Fibroblast of skin of left quadriceps (primary cell): ENCODE measurements at regions not wholly inside any gene's neighbourhood (a gene's known extent, or its start where the extent isn't known, plus 50 kb on each side); places are given as distances from the start of the nearest gene placed in this dataset.
"Not testable (repeated sequence)": the region's sequence is repeated elsewhere in the genome, so short reads cannot be mapped to it uniquely, and the experiment has no call there.

Source experiments
- DNase-seq, 2 experiments: peaks; one replicate each; pipeline ENCODE4 v3.0.0-alpha.2; 2013; ENCODE audit warnings: low read depth in 2 of 2

DNA sequence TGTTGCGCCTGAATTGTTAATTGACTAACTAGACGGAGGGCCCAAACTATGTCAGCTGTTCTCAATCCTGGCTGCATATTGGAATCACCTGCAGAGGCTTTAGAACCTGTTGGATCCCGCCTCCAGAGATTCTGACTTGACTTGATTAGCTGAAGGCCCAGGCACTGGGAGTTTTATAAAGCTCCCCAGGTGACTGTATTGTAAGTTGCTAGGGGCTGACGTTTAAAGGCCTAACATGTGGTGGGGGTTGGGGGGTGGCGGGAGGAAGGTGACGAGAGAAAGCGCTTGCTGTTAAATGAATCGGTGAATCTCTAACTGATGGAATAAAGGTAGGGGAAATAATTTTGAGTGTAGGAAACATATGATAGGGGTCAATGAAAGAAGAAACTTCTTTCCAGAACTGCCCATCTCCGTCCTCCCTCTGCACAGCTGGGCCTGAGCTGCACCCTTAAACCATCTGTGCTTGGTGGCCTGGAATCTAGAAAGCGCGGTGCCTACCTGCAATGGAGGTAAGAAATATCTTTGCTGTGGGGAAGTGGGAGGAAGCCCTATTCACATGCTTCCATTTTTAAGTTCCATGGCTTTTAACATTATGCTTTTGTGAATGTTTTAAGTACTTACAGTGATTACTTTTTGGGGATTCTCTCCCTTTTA is 225.0 kb upstream of the FAM3C start:
- no peak for DNase-seq

DNA sequence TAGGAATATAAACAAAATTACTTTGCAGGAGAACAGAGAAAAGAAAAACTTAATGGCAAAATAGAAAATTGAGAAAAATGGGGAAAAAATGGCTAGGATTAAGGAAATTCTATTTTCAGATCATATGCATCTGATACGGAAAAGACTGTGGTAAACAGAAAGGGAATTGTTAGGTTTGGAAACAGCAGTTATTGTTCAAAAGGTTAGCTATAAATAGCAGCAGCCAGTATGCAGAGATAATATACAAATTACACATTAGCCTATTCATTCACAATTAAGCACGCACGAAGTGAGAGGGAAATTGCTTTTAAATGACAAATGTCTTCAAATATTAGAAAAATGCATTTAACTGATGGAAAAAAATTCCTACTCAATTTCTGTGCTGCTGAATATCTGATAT is 224.1 kb upstream of the FAM3C start:
- DNase-seq: no peak

DNA sequence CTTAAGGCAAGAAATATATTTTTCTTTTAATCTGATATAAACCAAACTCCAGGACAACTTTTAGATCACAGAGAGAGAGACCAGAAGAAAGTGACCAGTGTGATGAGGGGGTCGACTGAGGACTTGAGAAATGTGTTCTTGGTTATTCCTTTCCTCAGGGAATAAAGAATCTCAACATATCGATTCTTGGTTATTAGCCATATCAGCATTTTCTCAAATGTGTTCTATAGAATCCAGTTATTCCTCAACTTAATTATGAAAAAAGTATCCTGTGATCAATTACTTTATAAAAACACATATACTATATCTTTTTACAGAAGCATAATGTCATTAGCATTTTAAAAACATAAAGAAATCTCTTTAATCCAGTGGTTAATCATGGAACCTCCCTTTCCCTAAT is 222.1 kb upstream of the FAM3C start:
- DNase-seq: no peak

DNA sequence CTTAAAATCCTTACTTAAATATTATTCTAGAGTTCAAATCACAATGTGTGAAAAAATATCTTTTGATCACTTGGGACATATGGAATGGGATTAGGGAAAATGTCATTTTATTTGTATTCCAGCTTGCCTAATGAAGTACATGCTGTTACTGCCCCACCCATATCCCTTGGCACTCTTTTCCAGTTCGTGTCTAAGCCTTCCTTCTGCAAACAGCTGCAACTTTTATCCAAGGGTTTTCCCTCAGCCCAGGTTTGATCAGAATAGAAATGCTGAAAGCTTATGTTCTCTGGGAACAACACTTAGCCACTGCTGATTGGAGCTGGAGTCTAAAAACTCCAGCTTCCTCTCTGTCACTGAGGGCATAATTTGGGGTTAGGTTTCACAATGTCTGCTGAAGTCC is 214.1 kb upstream of the FAM3C start:
- DNase-seq: no peak

DNA sequence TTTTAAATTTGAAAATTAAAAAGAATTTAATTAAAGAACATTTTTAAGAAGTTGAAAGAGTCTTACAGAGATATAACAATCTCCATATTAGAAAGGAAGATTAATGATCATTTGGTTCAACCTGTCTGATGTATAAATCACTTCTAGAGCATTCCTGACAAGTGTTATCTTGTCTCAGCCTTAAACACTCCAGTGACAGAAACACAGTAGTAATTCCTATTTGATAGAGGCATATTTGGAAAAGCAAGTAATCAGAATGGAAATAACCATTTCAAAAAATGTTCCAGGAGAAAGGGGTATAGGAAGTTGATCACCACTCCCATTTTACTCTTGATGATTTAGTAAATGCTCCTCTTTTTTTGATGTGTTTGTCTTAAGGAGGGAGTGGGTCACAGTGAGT is 213.1 kb upstream of the FAM3C start:
- DNase-seq: no peak

DNA sequence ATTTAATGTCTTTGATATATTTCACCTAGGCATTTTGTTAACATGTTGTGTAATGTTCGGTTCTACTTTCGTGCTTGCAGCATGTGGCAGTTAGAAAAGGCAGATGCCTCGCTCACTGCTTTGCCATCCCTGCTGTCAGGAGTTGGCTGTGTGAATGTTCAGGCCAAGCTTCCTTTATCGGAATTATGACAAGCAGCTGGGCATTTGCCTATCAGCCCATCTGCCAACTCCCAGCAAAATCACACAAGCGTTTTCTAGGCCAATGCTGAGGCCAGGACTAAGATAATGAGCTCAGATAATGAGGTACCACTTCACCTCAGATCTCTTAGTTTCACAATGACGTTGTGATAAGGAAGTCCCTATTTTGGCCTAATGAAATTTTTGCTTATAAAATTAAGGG is 212.7 kb upstream of the FAM3C start:
- no peak for DNase-seq

DNA sequence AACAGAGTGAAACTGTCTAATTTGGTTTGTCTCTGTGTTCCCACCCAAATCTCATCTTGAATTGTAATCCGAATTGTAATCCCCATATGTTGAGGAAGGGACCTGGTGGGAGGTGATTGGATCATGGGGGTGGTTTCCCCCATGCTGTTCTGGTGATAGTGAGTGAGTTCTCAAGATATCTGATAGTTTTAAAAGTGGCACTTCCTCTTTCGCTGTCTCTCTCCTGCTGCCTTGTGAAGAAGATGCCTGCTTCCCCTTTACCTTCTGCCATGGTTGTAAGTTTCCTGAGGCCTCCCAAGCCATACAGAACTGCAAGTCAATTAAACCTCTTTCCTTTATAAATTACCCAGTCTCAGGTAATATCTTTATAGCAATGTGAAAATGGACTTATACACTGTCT is 212.1 kb upstream of the FAM3C start:
- DNase-seq: not testable (repeated sequence)

DNA sequence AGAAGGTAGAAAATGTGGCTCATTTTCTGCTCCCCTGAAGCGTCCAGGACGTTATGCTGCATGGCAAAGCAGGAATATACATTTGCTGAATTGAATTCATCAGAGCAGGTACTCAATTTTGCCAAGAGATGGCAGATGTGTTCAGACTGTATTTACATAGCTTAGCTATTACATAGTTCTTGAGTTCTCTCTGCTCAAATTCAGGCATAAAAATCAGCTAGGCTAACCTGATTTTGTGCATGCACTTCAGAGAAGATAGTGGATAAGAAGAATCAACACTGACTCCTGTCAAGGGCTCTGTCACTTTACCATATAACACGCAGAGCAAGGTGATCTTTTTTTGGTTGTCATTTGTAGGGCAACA is 209.2 kb upstream of the FAM3C start:
- no peak for DNase-seq

DNA sequence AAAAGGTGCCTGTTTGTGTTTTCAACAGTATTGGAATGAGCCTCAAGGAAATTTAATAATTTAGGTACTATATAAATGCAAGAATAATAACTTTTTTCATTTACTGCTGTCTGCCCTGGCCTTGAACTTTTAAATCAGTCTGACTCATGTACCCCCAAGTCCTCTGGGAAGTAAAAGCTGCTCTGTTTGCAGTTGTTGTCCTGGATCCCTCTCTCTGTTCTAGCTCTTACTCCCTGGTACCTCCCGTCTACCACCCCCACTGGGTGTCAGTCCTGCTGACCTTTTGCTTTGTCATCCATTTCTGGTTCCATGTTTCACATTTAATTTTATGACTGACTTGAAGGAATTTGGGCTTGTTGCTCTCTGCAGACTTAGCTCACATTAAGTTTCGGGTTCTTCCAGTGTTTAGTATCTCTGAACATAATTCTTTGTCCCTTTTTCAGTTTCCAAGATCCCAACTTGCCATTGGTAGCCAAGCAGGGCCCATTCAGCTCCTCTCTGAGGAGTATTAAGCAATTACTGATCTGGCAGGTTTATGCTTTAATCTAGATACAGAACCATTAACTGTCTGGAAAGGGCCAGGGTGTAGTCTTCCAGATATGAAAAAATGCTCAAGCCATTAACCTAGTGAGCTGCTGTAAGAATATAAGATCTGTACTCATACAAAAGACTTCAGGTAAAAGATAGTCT is 208.7 kb upstream of the FAM3C start:
- no peak for DNase-seq

DNA sequence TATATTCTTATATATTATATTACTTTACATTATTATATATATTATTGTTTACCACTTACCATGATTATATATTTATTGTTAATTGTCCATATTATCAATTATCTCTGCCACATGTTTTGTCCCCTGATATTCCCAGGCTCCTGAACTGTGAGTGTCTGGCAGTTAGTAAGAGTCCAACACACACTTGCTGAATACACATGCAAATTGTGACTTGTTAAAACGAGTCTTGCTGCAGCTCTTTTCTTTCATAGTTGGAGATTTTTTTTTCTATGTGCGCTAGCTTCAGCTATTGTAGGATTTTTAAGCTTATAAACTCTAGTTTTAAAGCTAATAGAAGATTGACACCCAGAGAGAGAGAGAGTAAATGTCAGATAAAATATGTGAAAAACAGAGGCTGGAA is 207.8 kb upstream of the FAM3C start:
- DNase-seq: no peak

DNA sequence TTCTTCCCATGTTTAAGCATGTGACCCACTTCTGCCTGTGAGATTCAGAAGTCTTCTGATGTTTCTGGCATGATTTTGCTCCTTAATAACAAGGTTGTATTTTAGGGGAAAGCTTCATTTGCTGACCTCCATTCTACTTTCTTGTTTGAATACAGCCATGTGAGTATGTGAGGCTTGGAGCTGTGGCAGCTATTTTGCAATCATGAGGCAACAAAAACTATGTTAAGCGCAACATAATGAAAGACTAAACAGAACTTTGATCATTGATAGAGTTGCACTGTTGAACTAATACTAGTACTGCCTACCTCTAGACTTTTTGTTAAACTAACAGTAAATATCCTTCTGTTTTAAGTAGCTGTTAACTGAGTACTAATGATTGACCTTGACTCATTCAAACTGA is 203.8 kb upstream of the FAM3C start:
- no peak for DNase-seq

DNA sequence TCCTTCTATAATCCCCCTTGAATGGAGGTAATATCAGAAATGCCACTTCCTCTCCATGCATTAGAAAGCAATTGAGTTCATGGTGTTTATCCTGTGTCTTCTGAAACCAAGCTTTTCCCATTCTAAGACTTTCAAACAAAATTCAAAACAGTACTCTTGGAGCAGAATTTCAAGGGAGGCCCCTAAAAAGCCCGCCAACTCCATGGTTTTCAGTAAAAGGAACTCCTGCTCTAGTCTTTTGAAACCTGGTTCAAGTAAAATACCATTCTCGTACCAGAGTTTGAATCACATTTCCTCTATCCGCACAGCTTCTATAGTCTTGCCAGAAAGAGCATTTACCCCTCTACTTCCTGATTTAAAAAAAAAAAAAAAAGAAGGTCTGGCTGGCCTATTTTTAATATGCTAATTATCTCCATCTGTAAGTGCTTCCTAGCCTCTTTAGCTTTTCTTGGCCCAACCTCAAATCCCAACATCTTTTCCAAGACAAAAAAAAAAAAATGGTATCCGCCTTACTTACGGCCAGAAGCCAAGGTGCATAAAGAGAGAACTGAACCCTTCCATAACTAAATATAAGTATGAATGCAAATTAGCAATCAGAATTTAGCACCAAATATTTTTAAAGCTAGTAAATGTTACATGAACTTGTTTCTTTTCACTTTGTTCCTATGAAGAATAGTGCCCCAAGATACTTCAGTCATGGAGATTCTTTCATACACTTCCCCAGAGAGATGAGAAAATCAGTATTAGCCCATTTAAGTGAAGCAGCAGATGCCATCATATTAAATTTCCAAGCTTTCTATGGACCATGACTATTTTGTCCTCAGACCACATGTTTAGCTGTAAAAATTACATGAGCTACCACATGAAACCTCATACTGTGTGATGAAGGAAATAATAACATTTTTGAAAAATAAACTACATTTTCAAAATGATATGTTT is 199.9 kb upstream of the FAM3C start:
- peak; percentile 15 to 18 for DNase-seq

DNA sequence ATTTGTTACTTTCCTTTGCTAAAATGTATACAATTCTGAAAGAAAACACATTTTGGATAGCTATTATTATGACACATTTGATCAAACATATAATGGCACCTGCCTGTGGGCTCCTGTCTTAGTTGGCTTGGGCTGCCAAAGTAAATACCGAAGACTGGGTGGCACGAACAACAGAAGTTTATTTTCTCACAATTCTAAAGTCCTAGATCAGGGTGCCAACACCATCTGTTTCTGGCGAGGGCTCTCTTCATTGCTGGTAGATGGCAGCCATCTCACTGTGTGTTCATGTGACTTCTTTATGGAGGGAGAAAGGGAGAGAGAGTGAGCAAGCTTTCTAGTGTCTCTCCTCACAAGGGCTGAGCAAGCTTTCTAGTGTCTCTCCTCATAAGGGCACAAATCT is 195.8 kb upstream of the FAM3C start:
- no peak for DNase-seq

DNA sequence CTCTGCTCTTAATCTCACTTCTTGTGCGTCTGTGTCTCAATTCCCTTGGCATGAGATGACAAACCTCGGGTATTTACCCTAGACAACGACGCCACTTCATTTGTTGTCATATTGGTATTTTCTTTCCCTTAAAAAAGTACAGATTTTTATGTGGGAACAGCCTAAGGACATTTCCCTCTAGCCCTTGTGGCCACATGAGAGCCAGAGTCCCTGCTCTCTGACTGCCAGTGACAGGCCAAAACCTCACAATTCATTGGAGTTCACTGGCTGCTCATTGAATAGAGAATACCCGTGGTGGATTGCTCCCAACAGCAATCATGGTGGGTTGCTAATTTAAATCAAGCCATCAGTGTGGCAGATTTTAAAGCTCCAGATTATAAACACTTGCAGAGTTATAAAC is 191.3 kb upstream of the FAM3C start:
- no peak for DNase-seq

DNA sequence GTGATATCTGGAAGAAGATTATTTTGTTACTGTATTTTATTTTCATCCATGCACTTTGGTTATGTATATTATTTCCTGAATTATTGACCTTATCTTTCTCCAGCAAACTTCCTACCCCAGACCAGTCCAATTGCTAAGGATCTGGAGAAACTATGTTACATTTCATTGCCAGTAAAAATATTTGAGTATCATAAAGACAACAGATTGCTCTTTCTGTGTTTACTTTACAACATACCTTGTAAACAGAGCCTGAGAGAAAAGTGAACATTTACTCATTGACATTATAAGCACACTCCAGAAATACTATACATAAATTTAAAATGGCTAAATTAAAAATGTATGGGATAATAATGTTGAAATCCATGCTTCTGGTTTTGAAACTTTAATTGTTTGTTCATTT is 186.2 kb upstream of the FAM3C start:
- no peak for DNase-seq

DNA sequence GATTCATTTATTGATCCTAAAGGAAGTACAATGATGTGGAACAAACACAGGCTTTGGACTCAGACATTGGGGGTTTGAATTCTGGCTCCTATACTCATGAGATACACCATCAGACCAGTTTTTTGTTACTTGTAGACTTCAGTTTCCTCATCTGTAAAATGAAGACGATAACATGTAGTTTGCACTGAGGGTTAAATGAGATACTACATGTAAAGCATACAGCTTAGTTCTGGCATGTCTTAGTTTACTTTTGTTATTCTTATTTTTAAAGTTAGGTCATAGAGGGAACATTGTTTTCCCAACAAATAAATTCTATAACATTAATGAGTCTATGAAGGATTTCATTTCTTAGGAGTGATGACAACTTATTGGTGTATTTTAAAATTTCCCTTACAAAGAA is 183.5 kb upstream of the FAM3C start:
- no peak for DNase-seq

DNA sequence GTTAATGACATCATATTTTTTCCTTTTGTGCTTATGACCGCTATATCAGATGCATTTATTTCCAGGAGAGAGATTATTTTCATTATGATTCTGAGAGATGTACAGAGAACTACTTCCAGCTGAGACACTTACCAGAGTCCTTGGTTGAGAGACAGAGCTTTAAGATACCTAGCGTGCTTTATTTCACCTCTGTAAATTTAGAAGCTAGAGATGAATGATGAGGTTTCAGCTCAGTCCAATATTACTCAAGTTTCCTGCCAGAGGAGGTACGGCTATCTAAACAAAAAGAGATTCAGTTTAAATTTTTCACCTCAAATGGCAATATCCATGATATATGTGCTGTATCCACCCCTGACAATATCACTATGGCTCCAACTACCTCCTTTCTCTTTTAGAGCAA is 182.6 kb upstream of the FAM3C start:
- no peak for DNase-seq

DNA sequence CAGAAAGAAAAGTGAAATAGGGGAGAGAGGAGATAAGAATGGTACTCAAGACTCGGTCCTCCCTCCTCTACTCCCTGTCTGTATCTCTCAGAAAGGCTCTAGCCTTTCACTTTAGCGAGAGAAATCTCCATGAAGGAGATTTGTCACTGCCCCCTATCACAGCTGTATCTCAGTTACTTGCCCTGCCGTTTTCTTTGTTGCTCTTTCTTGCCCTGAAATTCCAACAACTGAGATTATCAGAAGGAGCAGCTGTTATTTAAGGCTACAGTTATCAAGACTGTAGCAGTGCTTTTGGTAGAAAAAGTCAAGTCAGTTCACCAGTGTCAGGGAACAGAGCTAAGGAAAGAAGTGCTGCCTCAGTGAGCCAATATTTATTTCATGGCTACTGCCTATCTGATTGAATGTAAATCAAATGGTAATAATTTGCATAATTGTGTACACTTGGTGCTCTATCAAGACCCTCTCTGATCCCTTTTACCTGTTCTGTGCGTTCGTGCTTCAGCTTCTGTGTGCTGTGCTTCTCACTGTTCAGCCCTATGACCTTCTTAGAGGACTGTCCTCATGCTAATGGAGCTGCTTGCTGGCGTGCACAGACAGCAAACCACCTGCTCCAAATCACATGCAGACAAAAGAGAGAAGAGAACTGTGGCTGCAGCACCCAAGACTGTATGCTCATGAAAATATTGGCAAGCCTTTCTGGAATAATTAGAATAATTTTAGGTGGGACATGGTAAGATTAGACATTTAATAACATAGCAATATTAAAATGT is 180.2 kb upstream of the FAM3C start:
- no peak for DNase-seq

DNA sequence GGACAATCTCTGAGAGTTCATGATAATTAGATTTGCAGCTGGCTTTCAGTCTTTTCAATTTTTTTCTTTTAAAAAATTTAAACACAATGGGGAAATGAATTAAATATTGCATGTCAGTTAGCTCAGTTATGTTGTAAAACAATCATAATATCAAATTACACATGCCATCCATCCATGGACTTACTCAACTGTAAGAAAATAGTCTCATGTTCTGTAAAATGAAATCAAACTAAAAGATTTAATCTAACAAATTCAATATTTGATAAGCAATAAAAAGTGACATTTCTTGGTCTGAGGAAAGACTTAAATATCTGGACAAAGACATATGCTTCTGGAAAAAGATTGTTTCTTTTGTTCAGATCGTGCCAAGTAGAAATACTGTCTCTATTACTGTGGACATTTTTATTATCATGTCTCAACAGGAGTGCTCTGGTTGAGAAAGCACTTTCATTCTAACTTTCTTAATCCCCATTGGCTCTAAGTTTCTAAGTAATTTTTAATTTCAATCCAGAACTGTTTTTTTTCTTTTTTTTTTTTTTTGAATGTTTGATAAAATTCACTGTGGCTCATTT is 179.2 kb upstream of the FAM3C start:
- no peak for DNase-seq

DNA sequence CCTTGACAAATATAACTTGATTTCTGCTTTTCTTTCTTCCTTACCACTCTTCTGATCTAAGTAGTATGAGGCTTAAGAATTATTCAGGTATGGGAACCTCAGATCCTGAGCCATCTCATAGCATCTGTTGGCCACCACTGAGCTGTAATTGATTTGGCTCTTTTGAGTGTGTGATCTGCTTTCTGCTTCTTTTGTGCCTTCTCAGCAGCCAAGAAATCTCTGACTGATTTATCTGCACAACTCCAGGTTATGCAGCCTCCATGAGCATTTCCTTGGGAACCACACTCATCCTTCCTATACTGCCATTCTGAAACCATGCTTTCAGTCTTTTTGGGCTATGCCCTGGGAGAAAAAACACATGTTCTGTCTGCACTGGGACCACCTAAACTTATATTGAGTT is 178.0 kb upstream of the FAM3C start:
- no peak for DNase-seq

DNA sequence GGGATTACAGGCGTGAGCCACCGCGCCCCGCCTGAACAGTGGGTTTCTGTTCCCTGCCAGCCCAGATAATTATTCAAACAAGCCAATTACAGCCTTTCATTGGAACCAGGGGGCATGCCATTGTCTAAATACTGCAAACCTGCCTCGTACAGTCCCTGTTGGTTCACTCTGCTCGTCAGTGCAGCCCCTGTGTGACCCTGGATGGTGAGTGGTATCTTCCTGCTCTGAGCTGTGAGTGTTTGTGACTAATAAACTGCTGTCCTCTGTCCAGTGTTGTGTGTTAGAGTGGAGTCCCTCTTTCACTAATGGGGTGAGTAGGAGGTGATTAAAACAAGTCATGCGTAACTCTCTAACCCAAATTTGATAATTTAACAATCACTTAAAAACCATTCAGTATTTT is 176.5 kb upstream of the FAM3C start:
- DNase-seq: no peak

DNA sequence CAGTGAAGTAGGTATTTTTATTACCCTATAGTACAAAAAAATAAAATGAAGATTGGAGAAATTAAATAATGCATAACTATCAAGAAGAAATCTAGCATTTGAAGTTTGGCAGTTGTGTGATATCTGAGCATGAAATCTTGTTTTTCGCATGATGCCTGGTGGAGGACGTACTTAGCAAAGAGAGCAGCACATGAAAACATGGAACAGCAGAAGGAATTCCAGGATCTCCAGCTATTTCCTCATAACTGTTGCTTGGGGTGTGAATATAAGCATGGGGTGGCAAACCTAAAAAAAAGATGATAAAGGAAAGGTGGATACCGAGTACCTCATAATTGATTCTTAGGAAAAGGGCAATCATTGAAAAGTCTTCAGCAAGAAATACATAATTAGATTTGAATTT is 174.3 kb upstream of the FAM3C start:
- no peak for DNase-seq
